ENCODE measurements at regions not wholly inside any gene's neighbourhood (a gene's known extent, or its start where the extent isn't known, plus 50 kb on each side); places are given as distances from the start of the nearest gene placed in this dataset.

DNA sequence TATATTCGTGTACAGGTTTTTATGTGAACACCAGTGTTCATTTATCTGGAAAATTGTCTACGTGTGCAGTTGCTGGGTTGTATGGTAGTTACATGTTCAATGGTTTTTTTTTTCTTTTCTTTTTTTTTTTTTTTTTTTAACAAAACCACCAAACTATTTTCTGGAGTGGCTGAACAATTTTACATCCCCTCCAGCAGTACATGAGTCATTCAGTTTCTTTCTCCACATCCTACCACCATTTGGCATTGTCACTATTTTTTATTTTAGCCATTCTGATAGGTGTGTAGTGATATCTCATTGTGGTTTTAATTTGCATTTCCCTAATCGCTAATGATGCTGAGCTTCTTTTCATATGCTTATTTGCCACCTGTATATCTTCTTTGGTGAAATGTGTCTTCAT lies 256.3 kb upstream of the EOMES start:
- Histone ChIP-seq H3K27ac (ENCODE audit: insufficient read depth, low read depth, low read length) (no peak overlapping the region), H3K79me2 (ENCODE audit: control insufficient read depth, insufficient read depth, low read length) (no peaks in the 10 kb centered on the region), H3K9ac (replicated peaks; ENCODE audit: extremely low read depth, insufficient read depth, low read length) (no peak overlapping the region), H3K4me1 (ENCODE audit: control insufficient read depth, extremely low read depth, insufficient read depth, low read length) (no peaks in the 10 kb centered on the region), H3K4me3 (replicated peaks in 1 of 3; ENCODE audit: insufficient read depth in 1 of 3, low read depth in 1 of 3, low read length in 3 of 3) (no peak overlapping the region), H2AFZ (ENCODE audit: low read depth, low read length) (no peak overlapping the region), H3K27me3 (ENCODE audit: control insufficient read depth in 2 of 2, insufficient read depth in 2 of 2, low read length in 2 of 2) (no peaks in the 10 kb centered on the region), H3K9me3 (replicated peaks; ENCODE audit: control insufficient read depth, insufficient read depth, low read length) (no peaks in the 10 kb centered on the region), H3K9me1 (replicated peaks; ENCODE audit: control insufficient read depth, extremely low read depth, insufficient read depth, low read length) (no peaks in the 10 kb centered on the region), H3K36me3 (ENCODE audit: control insufficient read depth in 2 of 2, extremely low read depth in 1 of 2, insufficient read depth in 2 of 2, low read length in 2 of 2) (no peaks in the 10 kb centered on the region), H3K4me2 (ENCODE audit: insufficient read depth, low read length) (no peak overlapping the region), H4K20me1 (replicated peaks; ENCODE audit: control insufficient read depth, extremely low read depth, insufficient read depth, low read length) (no peaks in the 10 kb centered on the region)
- no peak for FAIRE-seq
- intact Hi-C loops (cut with micrococcal nuclease), result no loop called here
- ChIA-PET CTCF (no interaction called here), POLR2A (no interaction called here)
- dilution Hi-C loops (cut with MboI; ENCODE audit: extremely low pct_ligation_motif_present, low sequenced_read_pairs), result no loop called here
- BruUV-seq (replicated peaks), result no TSS peak
- no peak for DNase-seq (ENCODE audit: low read depth, low spot score)
- no peak for TF ChIP-seq FOS (IDR thresholded peaks at IDR 0.05; ENCODE audit: borderline replicate concordance, insufficient read depth, low read length)
- TF ChIP-seq EZH2 (IDR thresholded peaks at IDR 0.05; ENCODE audit: borderline replicate concordance, low read depth, low read length, severe bottlenecking), result no peak
- TF ChIP-seq GATA2 (IDR thresholded peaks at IDR 0.05; ENCODE audit: insufficient read depth, insufficient read length, low read depth, low read length), result no peak
- no peak for TF ChIP-seq POLR2AphosphoS5 (IDR thresholded peaks at IDR 0.05; ENCODE audit: insufficient read depth, low read depth, low read length)
- TF ChIP-seq, protein P1, sequence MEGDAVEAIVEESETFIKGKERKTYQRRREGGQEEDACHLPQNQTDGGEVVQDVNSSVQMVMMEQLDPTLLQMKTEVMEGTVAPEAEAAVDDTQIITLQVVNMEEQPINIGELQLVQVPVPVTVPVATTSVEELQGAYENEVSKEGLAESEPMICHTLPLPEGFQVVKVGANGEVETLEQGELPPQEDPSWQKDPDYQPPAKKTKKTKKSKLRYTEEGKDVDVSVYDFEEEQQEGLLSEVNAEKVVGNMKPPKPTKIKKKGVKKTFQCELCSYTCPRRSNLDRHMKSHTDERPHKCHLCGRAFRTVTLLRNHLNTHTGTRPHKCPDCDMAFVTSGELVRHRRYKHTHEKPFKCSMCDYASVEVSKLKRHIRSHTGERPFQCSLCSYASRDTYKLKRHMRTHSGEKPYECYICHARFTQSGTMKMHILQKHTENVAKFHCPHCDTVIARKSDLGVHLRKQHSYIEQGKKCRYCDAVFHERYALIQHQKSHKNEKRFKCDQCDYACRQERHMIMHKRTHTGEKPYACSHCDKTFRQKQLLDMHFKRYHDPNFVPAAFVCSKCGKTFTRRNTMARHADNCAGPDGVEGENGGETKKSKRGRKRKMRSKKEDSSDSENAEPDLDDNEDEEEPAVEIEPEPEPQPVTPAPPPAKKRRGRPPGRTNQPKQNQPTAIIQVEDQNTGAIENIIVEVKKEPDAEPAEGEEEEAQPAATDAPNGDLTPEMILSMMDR (IDR thresholded peaks at IDR 0.05; ENCODE audit: extremely low read depth in 1 of 2, insufficient read depth in 1 of 2, low read depth in 1 of 2, low read length in 2 of 2), result no peak
- no peak for TF ChIP-seq JUN (IDR thresholded peaks at IDR 0.05; ENCODE audit: borderline replicate concordance, insufficient read depth, insufficient read length, low read depth)
- no peak for TF ChIP-seq POLR2A (IDR thresholded peaks at IDR 0.05; ENCODE audit: low read depth, low read length)
- TF ChIP-seq MYC (IDR thresholded peaks at IDR 0.05; ENCODE audit: low read depth, low read length), result no peak
